Hematopoietic multipotent progenitor cell (in vitro differentiated cells): ENCODE measurements at regions not wholly inside any gene's neighbourhood (a gene's known extent, or its start where the extent isn't known, plus 50 kb on each side); places are given as distances from the start of the nearest gene placed in this dataset.

Experiments used
- DNase-seq, 3 donors: peaks; one replicate each; pipeline ENCODE4 v3.0.0-alpha.2; 2011 to 2015; ENCODE audit warnings: low read depth in 2 of 3, low spot score in 2 of 3

GRCh38 chr3:34360713-34361112, 562.3 kb downstream of the PDCD6IP start:
- no peak for DNase-seq

GRCh38 chr3:34361921-34362320, 563.5 kb downstream of the PDCD6IP start:
- DNase-seq = peak in 2 of 3 donors; percentile 24 to 68

DNA sequence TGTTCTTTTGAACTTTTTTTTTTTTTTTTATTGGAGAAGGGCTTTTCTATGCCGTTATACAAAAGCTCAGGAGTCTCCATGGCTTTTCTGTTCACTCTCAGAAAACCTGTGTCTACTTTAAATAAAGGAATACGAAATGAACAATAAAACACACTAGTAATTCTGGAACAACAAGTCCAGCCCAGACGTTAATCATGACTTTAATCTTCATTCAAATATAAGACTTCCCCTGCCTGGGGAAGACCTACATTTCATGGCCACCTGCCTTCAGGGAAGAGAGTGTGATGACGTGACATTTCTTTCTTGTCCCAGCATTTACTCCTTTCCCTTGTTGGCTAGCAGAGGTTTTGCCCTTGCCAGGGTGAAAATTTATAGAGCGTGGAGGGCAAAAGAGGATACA, 564.5 kb downstream of the PDCD6IP start:
- no peak for DNase-seq

GRCh38 chr3:34363881-34364280, 565.5 kb downstream of the PDCD6IP start:
- DNase-seq = no peak

DNA sequence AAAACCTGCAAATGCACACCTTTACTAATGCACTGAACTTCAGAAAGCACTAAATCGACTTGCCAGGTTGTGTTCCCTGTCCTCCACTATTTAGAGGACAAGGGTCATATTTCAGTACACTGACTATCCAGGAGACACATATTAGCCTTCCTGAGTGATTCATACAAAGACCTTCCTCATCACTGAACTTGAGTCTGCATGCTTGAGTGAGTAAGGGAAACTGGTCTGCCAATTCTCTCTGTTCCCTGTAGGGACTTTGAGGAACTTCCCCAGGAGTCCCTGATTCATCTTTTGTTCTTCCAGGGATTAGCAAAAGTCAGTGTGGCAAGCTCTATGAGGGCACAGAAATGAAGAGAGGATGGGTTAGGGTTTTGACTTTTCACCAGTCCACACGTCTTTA, 565.9 kb downstream of the PDCD6IP start:
- DNase-seq = no peak

- no peak for DNase-seq
Observed at GRCh38 chr3:34365231-34365630, 566.8 kb downstream of the PDCD6IP start.

GRCh38 chr3:34365771-34366170, 567.3 kb downstream of the PDCD6IP start:
- no peak for DNase-seq

- no peak for DNase-seq
Observed at GRCh38 chr3:34367521-34367920, 569.1 kb downstream of the PDCD6IP start.

DNA sequence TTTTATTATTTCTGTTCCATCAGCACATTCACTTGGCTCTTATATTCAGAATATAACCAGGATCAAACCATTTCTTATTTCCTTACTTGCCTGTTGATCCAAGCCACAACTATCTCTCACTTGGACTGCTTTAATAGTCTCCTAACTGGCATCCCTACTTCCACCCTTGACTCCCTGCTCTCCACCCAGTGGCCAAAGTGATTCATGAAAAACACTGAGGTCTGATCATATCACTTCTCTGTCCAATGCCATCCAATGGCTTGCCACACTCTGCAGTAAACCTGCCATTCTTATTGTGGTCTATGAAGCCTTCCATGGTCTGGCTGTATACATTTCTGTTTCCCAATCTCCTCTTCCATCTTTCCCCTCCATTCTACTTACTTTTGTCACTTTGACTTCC, 576.1 kb downstream of the PDCD6IP start:
- DNase-seq = no peak

- DNase-seq = no peak
Observed at GRCh38 chr3:34376691-34377090, 578.3 kb downstream of the PDCD6IP start.

DNA sequence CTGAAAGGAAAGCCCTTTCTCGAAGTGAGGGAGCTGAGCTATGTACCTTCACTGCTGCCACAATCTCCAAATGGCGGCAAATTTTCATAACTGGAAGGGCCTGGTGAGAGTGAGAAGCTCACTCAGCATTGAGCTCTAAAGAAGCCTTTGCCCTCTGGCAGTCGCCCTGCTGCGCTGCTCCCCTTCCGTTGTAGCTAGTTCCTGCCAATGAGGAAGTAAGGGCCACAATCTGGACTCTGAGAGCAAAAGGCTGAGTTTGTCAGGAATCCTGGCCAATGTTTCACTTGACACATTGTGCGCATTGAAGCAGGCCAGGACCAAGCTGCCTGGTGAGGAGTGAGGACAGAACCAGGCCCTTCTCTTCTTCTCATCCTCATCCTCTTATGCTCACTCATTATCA, 579.5 kb downstream of the PDCD6IP start:
- no peak for DNase-seq

GRCh38 chr3:34381243-34381642, 582.8 kb downstream of the PDCD6IP start:
- DNase-seq = no peak

GRCh38 chr3:34382859-34383258, 584.4 kb downstream of the PDCD6IP start:
- DNase-seq = no peak

DNA sequence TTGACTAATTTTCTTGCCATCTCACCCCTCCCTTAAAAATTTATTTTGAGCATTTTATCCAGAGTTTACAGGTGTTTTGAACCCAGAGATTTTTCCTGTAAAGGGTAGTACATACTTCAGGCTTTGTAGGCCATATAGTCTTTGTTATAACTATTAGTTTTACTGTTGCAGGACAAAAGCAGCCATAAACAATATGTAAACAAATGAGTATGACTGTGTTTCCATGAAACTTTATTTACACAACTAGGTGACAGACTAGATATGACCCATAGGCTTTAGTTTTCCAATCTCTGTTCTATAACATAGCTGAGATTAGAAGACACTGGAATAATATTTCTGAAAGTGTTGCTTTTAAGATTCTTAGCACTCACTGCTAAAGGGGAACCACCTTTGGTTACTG, 587.9 kb downstream of the PDCD6IP start:
- no peak for DNase-seq

DNA sequence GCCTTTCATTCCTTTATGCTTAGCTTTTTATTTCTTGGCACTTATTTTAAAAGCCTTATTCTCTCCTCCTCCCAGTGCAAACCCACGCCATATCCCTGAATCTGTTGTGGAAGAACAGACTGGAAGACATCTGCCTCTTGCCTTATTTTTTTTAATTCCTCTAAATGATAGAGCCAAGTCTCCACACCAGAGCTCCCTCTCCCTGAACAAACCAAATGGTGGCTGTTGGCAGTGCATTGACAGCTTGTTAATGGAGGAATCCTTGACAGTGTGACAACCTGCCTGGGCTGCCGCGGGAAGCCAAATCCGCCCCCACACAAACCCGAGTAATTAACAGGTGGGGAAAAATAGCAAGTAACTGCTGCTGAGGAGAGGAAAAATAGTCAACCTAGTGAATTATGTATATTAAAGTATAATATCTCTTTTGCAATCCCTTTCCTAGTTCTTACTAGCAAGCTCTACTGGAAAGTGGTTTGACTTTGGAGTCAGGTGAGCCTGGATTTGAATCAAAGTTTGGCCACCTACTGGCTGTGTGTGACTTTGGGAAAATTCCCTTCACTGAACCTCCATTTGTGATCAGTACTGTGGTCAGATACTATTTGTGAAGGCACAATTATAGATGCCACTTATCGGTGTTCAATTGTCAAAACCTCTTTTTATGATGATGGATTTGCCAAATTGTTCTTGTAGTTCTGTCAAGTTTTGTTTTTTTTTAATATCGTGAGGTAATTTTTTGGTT, 589.6 kb downstream of the PDCD6IP start:
- DNase-seq = no peak

DNA sequence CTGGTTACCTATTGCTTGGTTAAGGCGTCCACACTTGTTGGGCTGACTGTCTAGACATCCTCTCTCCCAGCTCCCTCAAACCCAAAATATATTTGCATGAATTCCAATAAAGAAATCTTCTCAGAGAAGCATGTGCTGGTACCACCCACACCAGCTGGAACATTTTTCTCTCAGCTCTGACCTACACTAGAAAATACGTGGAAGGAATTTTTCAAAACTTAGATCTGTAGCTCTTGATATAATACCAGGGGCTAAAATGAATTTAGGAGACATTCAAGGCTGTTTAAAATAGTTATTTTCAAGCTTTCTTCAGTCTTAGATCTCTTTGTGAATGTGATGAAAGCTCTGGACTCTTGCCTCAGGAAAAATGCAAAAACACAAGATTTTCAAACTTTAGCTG, 590.4 kb downstream of the PDCD6IP start:
- no peak for DNase-seq

DNA sequence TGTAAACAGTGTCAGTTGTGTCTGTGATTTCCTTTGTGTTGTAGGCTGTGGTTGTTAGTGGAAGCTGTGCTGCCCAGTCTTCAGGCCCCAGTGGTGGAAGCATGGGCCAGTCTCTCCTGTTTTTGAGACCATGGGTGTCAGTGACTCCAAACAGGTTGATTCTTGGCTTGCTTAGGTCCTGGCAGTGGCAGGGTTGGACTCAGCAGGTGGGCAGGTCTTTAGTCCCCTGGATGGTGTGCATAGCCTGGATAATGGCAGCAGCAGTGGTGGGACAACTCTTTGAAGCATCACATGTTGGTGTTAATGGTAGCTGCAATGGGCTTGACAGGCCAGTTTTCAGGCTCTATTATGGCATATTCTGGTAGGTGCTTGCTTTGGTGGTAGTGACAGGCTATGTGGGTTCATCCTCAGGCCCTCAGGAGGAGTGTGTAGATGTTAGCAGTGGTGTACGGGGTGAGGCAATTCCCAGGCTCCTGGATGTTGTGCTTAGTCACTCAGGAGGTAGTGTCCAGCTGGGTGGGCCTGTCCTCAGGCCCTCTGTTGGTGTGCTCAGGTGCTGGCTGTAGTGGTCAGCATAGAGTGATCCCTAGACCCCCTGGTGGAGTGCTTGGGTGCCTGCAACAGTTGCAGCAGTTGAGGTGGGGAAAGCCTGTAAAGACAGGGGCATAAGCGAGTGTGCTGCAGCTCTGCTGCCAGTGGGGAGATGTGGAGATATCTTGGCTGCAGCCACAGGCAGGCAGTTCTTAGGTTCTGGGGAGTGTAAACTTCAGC, 596.7 kb downstream of the PDCD6IP start:
- no peak for DNase-seq

- no peak for DNase-seq
Observed at GRCh38 chr3:34396288-34396687, 597.9 kb downstream of the PDCD6IP start.

- peak in 1 of 3 donors; percentile 16 for DNase-seq
Observed at GRCh38 chr3:34396956-34397355, 598.5 kb downstream of the PDCD6IP start.

DNA sequence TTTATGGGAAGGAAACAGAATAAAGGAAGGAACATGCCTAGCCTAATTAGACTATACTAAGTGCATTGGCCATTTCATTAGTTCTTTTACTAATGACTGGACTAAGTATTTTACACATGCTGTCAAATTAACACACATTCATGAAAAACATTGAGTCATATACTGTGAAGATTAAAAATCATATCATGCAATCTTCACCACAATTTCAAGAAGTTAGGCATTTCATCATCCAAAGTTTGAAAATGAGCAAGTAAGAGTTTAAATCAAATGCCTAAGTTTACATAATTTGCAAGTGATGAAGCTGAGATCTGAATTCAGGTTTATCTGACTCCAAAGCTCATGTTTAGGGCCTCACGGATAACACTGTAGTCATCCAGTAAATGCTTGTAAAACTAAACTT, 601.0 kb downstream of the PDCD6IP start:
- no peak for DNase-seq

GRCh38 chr3:34405159-34405558, 606.7 kb downstream of the PDCD6IP start:
- DNase-seq = no peak

GRCh38 chr3:34407281-34407680, 608.9 kb downstream of the PDCD6IP start:
- no peak for DNase-seq
